ENCODE measurements at regions not wholly inside any gene's neighbourhood (a gene's known extent, or its start where the extent isn't known, plus 50 kb on each side); places are given as distances from the start of the nearest gene placed in this dataset.

- intact Hi-C loops (cut with micrococcal nuclease): no loop called here
- Histone ChIP-seq H3K4me3 (replicated peaks in 1 of 3; ENCODE audit: low read depth in 2 of 3, low read length in 3 of 3) (no peak overlapping the region), H3K27me3 (ENCODE audit: control insufficient read depth in 2 of 2, insufficient read depth in 2 of 2, low read length in 2 of 2) (no peaks in the 10 kb centered on the region), H3K4me1 (ENCODE audit: control insufficient read depth in 1 of 2, insufficient read depth in 2 of 2, low read length in 2 of 2) (no peaks in the 10 kb centered on the region), H3K79me2 (ENCODE audit: insufficient read depth, low read length) (no peaks in the 10 kb centered on the region), H3K9me3 (replicated peaks in 1 of 2; ENCODE audit: control insufficient read depth in 1 of 2, insufficient read depth in 1 of 2, low read length in 2 of 2) (no peaks in the 10 kb centered on the region), H3K36me3 (replicated peaks in 1 of 2; ENCODE audit: control insufficient read depth in 1 of 2, insufficient read depth in 2 of 2, low read length in 2 of 2) (no peaks in the 10 kb centered on the region), H3K4me2 (replicated peaks; ENCODE audit: extremely low read depth, low read length, poor library complexity, severe bottlenecking) (no peak overlapping the region), H2AFZ (ENCODE audit: insufficient read depth, low read depth, low read length, poor library complexity, severe bottlenecking) (no peak overlapping the region), H3K27ac (ENCODE audit: low read depth in 1 of 2, low read length in 2 of 2) (no peak overlapping the region), H3K9ac (ENCODE audit: insufficient read depth, low read length, poor library complexity, severe bottlenecking) (no peak overlapping the region), H4K20me1 (ENCODE audit: insufficient read depth, low read length) (no peaks in the 10 kb centered on the region)
- no peak for DNase-seq
- no peak overlapping the region for H3K4me3 Mint-ChIP-seq
- no peak overlapping the region for H3K27ac Mint-ChIP-seq
- H3K9me3 Mint-ChIP-seq: peaks cover 0 to 2% (median 0%) of the 10 kb centered on the region in 7 donors
- H3K4me1 Mint-ChIP-seq: no peaks in the 10 kb centered on the region
- no CpG with 5 or more reads among the region's 2 CpGs for WGBS (ENCODE audit: insufficient coverage)
- TF ChIP-seq, protein P1, sequence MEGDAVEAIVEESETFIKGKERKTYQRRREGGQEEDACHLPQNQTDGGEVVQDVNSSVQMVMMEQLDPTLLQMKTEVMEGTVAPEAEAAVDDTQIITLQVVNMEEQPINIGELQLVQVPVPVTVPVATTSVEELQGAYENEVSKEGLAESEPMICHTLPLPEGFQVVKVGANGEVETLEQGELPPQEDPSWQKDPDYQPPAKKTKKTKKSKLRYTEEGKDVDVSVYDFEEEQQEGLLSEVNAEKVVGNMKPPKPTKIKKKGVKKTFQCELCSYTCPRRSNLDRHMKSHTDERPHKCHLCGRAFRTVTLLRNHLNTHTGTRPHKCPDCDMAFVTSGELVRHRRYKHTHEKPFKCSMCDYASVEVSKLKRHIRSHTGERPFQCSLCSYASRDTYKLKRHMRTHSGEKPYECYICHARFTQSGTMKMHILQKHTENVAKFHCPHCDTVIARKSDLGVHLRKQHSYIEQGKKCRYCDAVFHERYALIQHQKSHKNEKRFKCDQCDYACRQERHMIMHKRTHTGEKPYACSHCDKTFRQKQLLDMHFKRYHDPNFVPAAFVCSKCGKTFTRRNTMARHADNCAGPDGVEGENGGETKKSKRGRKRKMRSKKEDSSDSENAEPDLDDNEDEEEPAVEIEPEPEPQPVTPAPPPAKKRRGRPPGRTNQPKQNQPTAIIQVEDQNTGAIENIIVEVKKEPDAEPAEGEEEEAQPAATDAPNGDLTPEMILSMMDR (IDR thresholded peaks at IDR 0.05): no peak
- H3K27me3 Mint-ChIP-seq (ENCODE audit: low read depth in 3 of 3): peaks cover 0 to 5% (median 0%) of the 10 kb centered on the region in 3 donors
- no peaks in the 10 kb centered on the region for H3K36me3 Mint-ChIP-seq
These were observed 167.2 kb downstream of the CDC14C start for GRCh38 chr7:49091519-49091918.

DNA sequence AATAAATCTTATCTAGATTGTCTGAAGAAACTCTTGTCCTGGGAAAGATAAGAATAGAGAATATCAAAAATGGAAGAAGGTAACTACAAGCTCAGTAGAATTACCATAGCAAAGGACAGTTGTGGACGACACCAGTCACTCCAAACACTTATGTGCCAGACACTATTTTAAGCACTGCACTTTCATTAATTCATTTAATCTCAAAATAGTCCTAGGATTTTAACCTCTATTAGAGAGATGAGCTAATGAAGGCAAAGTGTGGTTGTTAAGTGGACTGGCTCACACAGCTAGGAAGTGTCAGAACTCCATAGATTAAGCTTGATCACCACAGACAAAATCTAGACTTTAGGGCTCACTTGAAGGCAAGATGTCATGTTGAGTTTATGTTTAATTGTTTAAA, 168.9 kb downstream of the CDC14C start:
- Histone ChIP-seq H2AFZ (ENCODE audit: insufficient read depth, low read depth, low read length, poor library complexity, severe bottlenecking) (no peak overlapping the region), H3K79me2 (ENCODE audit: insufficient read depth, low read length) (no peaks in the 10 kb centered on the region), H3K27me3 (ENCODE audit: control insufficient read depth in 2 of 2, insufficient read depth in 2 of 2, low read length in 2 of 2) (no peaks in the 10 kb centered on the region), H3K4me1 (ENCODE audit: control insufficient read depth in 1 of 2, insufficient read depth in 2 of 2, low read length in 2 of 2) (no peaks in the 10 kb centered on the region), H3K4me2 (replicated peaks; ENCODE audit: extremely low read depth, low read length, poor library complexity, severe bottlenecking) (no peak overlapping the region), H3K9ac (ENCODE audit: insufficient read depth, low read length, poor library complexity, severe bottlenecking) (no peak overlapping the region), H4K20me1 (ENCODE audit: insufficient read depth, low read length) (no peaks in the 10 kb centered on the region), H3K36me3 (replicated peaks in 1 of 2; ENCODE audit: control insufficient read depth in 1 of 2, insufficient read depth in 2 of 2, low read length in 2 of 2) (no peaks in the 10 kb centered on the region), H3K4me3 (replicated peaks in 1 of 3; ENCODE audit: low read depth in 2 of 3, low read length in 3 of 3) (no peak overlapping the region), H3K27ac (ENCODE audit: low read depth in 1 of 2, low read length in 2 of 2) (no peak overlapping the region), H3K9me3 (replicated peaks in 1 of 2; ENCODE audit: control insufficient read depth in 1 of 2, insufficient read depth in 1 of 2, low read length in 2 of 2) (no peaks in the 10 kb centered on the region)
- H3K9me3 Mint-ChIP-seq: peaks cover 0 to 4% (median 0%) of the 10 kb centered on the region in 7 donors
- H3K27ac Mint-ChIP-seq: no peak overlapping the region
- no peaks in the 10 kb centered on the region for H3K4me1 Mint-ChIP-seq
- no CpG with 5 or more reads among the region's 1 CpG for WGBS (ENCODE audit: insufficient coverage)
- peaks cover 0 to 5% (median 0%) of the 10 kb centered on the region in 3 donors for H3K27me3 Mint-ChIP-seq (ENCODE audit: low read depth in 3 of 3)
- intact Hi-C loops (cut with micrococcal nuclease): no loop called here
- TF ChIP-seq, protein P1 (IDR thresholded peaks at IDR 0.05): no peak
- no peaks in the 10 kb centered on the region for H3K36me3 Mint-ChIP-seq
- no peak for DNase-seq
- no peak overlapping the region for H3K4me3 Mint-ChIP-seq
